Karpas-422 (cell line): ENCODE measurements at regions not wholly inside any gene's neighbourhood (a gene's known extent, or its start where the extent isn't known, plus 50 kb on each side); places are given as distances from the start of the nearest gene placed in this dataset.

Experiments
- DNase-seq: peaks from one replicate; pipeline ENCODE4 v3.0.0-alpha.2; 2015
- H2AFZ ChIP-seq: fragments of 200-600 bp; sonication (generic); 2 replicates; pipeline ENCODE4 v1.6.1; 2014; ENCODE audit warnings: antibody characterized with exemption, low read length, mixed read lengths
- H3K27ac ChIP-seq: fragments of 200-600 bp; sonication (generic); 2 replicates; pipeline ENCODE4 v1.5.1; 2014; ENCODE audit warnings: mild to moderate bottlenecking, low read length, moderate library complexity
- H3K27me3 ChIP-seq: fragments of 200-600 bp; sonication (generic); 2 replicates; pipeline ENCODE4 v1.6.1; 2014; ENCODE audit warnings: low read length, mixed read lengths
- H3K36me3 ChIP-seq: fragments of 200-600 bp; sonication (generic); 2 replicates; pipeline ENCODE4 v1.6.1; 2014; ENCODE audit warnings: low read length, mixed read lengths; ENCODE audit not compliant: insufficient read depth
- H3K4me1 ChIP-seq: fragments of 200-600 bp; sonication (generic); 2 replicates; pipeline ENCODE4 v1.6.1; 2014; ENCODE audit warnings: mild to moderate bottlenecking, low read length, mixed read lengths
- H3K4me2 ChIP-seq: fragments of 200-600 bp; sonication (generic); 2 replicates; pipeline ENCODE4 v1.6.1; 2014; ENCODE audit warnings: low read length, low read depth, mild to moderate bottlenecking; ENCODE audit not compliant: poor library complexity, severe bottlenecking
- H3K4me3 ChIP-seq: fragments of 200-600 bp; sonication (generic); 2 replicates; pipeline ENCODE4 v1.5.1; 2014; ENCODE audit warnings: mild to moderate bottlenecking, antibody characterized with exemption, low read length, mixed read lengths
- H3K79me2 ChIP-seq: fragments of 200-600 bp; sonication (generic); 2 replicates; pipeline ENCODE4 v1.6.1; 2014; ENCODE audit warnings: mild to moderate bottlenecking, low read length, mixed read lengths
- H3K9ac ChIP-seq: fragments of 200-600 bp; sonication (generic); 2 replicates; pipeline ENCODE4 v1.6.0; 2014; ENCODE audit warnings: low read length
- H3K9me2 ChIP-seq: fragments of 200-600 bp; sonication (generic), shearing (Covaris generic); replicated peaks from 2 replicates; pipeline ENCODE4 v1.6.0; 2014; ENCODE audit warnings: mild to moderate bottlenecking, low read length, moderate library complexity; ENCODE audit not compliant: insufficient read depth
- H3K9me3 ChIP-seq: fragments of 300-700, 200-600 bp; sonication (generic); 2 replicates; pipeline ENCODE4 v1.6.1; 2014; ENCODE audit warnings: low read length, mixed read lengths
- H4K20me1 ChIP-seq: fragments of 200-600 bp; sonication (generic); 2 replicates; pipeline ENCODE4 v1.6.1; 2014; ENCODE audit warnings: mild to moderate bottlenecking, antibody characterized with exemption, low read length, low read depth; ENCODE audit not compliant: insufficient read depth

- Histone ChIP-seq H3K4me1 (no peaks in the 10 kb centered on the region), H3K9me3 (no peaks in the 10 kb centered on the region), H2AFZ (no peak overlapping the region), H3K36me3 (no peaks in the 10 kb centered on the region), H3K4me2 (no peak overlapping the region), H3K79me2 (no peaks in the 10 kb centered on the region), H3K9me2 (no peaks in the 10 kb centered on the region), H3K4me3 (no peak overlapping the region), H4K20me1 (no peaks in the 10 kb centered on the region), H3K27me3 (no peaks in the 10 kb centered on the region), H3K9ac (no peak overlapping the region), H3K27ac (no peak overlapping the region)
- DNase-seq = no peak
Measured at GRCh38 chr11:92850296-92850826, 119.1 kb upstream of the MTNR1B start.

- H4K20me1 ChIP-seq = no peaks in the 10 kb centered on the region
- no peak overlapping the region for H2AFZ ChIP-seq
- H3K9me3 ChIP-seq = no peaks in the 10 kb centered on the region
- H3K4me1 ChIP-seq = no peaks in the 10 kb centered on the region
- no peaks in the 10 kb centered on the region for H3K79me2 ChIP-seq
- H3K9ac ChIP-seq = no peak overlapping the region
- H3K27me3 ChIP-seq = no peaks in the 10 kb centered on the region
- no peak overlapping the region for H3K4me2 ChIP-seq
- H3K4me3 ChIP-seq = no peak overlapping the region
- no peak overlapping the region for H3K27ac ChIP-seq
- no peaks in the 10 kb centered on the region for H3K9me2 ChIP-seq
- no peak for DNase-seq
- no peaks in the 10 kb centered on the region for H3K36me3 ChIP-seq
Measured at GRCh38 chr11:92852229-92852628, 117.2 kb upstream of the MTNR1B start.

GRCh38 chr11:92852946-92853345 is 116.5 kb upstream of the MTNR1B start:
- Histone ChIP-seq H3K9me3 (no peaks in the 10 kb centered on the region), H3K9ac (no peak overlapping the region), H3K27ac (no peak overlapping the region), H3K36me3 (no peaks in the 10 kb centered on the region), H4K20me1 (no peaks in the 10 kb centered on the region), H3K9me2 (no peaks in the 10 kb centered on the region), H3K4me2 (no peak overlapping the region), H2AFZ (no peak overlapping the region), H3K79me2 (no peaks in the 10 kb centered on the region), H3K4me1 (no peaks in the 10 kb centered on the region), H3K27me3 (no peaks in the 10 kb centered on the region), H3K4me3 (no peak overlapping the region)
- no peak for DNase-seq

GRCh38 chr11:92854162-92854561 is 115.3 kb upstream of the MTNR1B start:
- Histone ChIP-seq H3K4me3 (no peak overlapping the region), H3K9me3 (no peaks in the 10 kb centered on the region), H3K79me2 (no peaks in the 10 kb centered on the region), H3K4me1 (no peaks in the 10 kb centered on the region), H3K9ac (no peak overlapping the region), H4K20me1 (no peaks in the 10 kb centered on the region), H3K27me3 (no peaks in the 10 kb centered on the region), H3K36me3 (no peaks in the 10 kb centered on the region), H3K4me2 (no peak overlapping the region), H3K27ac (no peak overlapping the region), H3K9me2 (no peaks in the 10 kb centered on the region), H2AFZ (no peak overlapping the region)
- no peak for DNase-seq

- no peaks in the 10 kb centered on the region for H3K36me3 ChIP-seq
- H3K9me2 ChIP-seq = no peaks in the 10 kb centered on the region
- no peak overlapping the region for H3K4me2 ChIP-seq
- no peak overlapping the region for H3K27ac ChIP-seq
- H3K27me3 ChIP-seq = no peaks in the 10 kb centered on the region
- H3K9ac ChIP-seq = no peak overlapping the region
- no peak overlapping the region for H3K4me3 ChIP-seq
- no peaks in the 10 kb centered on the region for H3K79me2 ChIP-seq
- H2AFZ ChIP-seq = no peak overlapping the region
- no peaks in the 10 kb centered on the region for H3K9me3 ChIP-seq
- H3K4me1 ChIP-seq = no peaks in the 10 kb centered on the region
- DNase-seq = no peak
- H4K20me1 ChIP-seq = no peaks in the 10 kb centered on the region
Measured at GRCh38 chr11:92854952-92855351, 114.5 kb upstream of the MTNR1B start.

GRCh38 chr11:92855607-92856405 is 113.6 kb upstream of the MTNR1B start:
- Histone ChIP-seq H3K27me3 (no peaks in the 10 kb centered on the region), H3K9me2 (no peaks in the 10 kb centered on the region), H3K79me2 (no peaks in the 10 kb centered on the region), H3K4me1 (no peaks in the 10 kb centered on the region), H3K36me3 (no peaks in the 10 kb centered on the region), H3K27ac (no peak overlapping the region), H3K9me3 (no peaks in the 10 kb centered on the region), H3K4me2 (no peak overlapping the region), H3K9ac (no peak overlapping the region), H2AFZ (no peak overlapping the region), H4K20me1 (no peaks in the 10 kb centered on the region), H3K4me3 (no peak overlapping the region)
- no peak for DNase-seq

- no peaks in the 10 kb centered on the region for H3K36me3 ChIP-seq
- no peaks in the 10 kb centered on the region for H4K20me1 ChIP-seq
- no peaks in the 10 kb centered on the region for H3K79me2 ChIP-seq
- no peaks in the 10 kb centered on the region for H3K9me3 ChIP-seq
- DNase-seq = no peak
- H3K9ac ChIP-seq = no peak overlapping the region
- no peaks in the 10 kb centered on the region for H3K9me2 ChIP-seq
- H3K27ac ChIP-seq = no peak overlapping the region
- H2AFZ ChIP-seq = no peak overlapping the region
- no peaks in the 10 kb centered on the region for H3K4me1 ChIP-seq
- no peak overlapping the region for H3K4me3 ChIP-seq
- no peaks in the 10 kb centered on the region for H3K27me3 ChIP-seq
- no peak overlapping the region for H3K4me2 ChIP-seq
Measured at GRCh38 chr11:92857407-92857806, 112.0 kb upstream of the MTNR1B start.

- Histone ChIP-seq H2AFZ (no peak overlapping the region), H3K36me3 (no peaks in the 10 kb centered on the region), H3K4me1 (no peaks in the 10 kb centered on the region), H3K9ac (no peak overlapping the region), H3K9me2 (no peaks in the 10 kb centered on the region), H3K4me2 (no peak overlapping the region), H3K79me2 (no peaks in the 10 kb centered on the region), H3K27ac (no peak overlapping the region), H3K27me3 (no peaks in the 10 kb centered on the region), H3K4me3 (no peak overlapping the region), H4K20me1 (no peaks in the 10 kb centered on the region), H3K9me3 (no peaks in the 10 kb centered on the region)
- no peak for DNase-seq
Measured at GRCh38 chr11:92859156-92859690, 110.2 kb upstream of the MTNR1B start.
